Body of pancreas (tissue), 4 donors: ENCODE measurements at regions not wholly inside any gene's neighbourhood (a gene's known extent, or its start where the extent isn't known, plus 50 kb on each side); places are given as distances from the start of the nearest gene placed in this dataset.

ENCODE experiments used
- ATAC-seq: fragments of 150-250 bp; one replicate; pipeline ENCODE4 v1.9.1; 2016
- DNase-seq, 4 donors: peaks; one replicate each; pipeline ENCODE4 v3.0.0-alpha.2; 2019
- H3K27ac ChIP-seq, 4 donors: fragments of 200-600 bp; sonication (generic); 1 replicate in 3 of 4; 2 replicates in 1 of 4; pipeline versions ENCODE4 v1.5.1 to v1.6.1; 2016 to 2019; ENCODE audit warnings: mild to moderate bottlenecking in 1 of 4, mixed read lengths in 1 of 4, moderate library complexity in 1 of 4
- H3K27me3 ChIP-seq, 2 donors: fragments of 200-600 bp; sonication (generic); one replicate each; pipeline ENCODE4 v1.6.0; 2016; ENCODE audit warnings: mild to moderate bottlenecking in 1 of 2
- H3K36me3 ChIP-seq, 2 donors: fragments of 200-600 bp; sonication (generic); replicated peaks in 1 of 2; 2 replicates each; pipeline ENCODE4 v1.5.1; 2016; ENCODE audit warnings: low read depth in 2 of 2; ENCODE audit not compliant: insufficient read depth in 1 of 2
- H3K4me1 ChIP-seq: fragments of 200-600 bp; sonication (generic); one replicate; pipeline ENCODE4 v1.6.0; 2016
- H3K4me3 ChIP-seq, 2 donors: fragments of 200-600 bp; sonication (generic); 1 replicate in 1 of 2; 2 replicates in 1 of 2; pipeline ENCODE4 v1.5.1; 2016 to 2019
- H3K9me3 ChIP-seq, 3 donors: fragments of 200-600 bp; sonication (generic); 1 replicate in 2 of 3; 2 replicates in 1 of 3; pipeline ENCODE4 v1.5.1; 2016
- POLR2A ChIP-seq, 3 donors: fragments of 450-650 bp; IDR thresholded peaks; one replicate each; pipeline ENCODE4 v1.6.1; 2016; ENCODE audit warnings: antibody characterized with exemption in 3 of 3, mild to moderate bottlenecking in 2 of 3
- WGBS, 2 donors: methylation state at CpG; one replicate each; pipeline ENCODE4 v1.1.5; 2017; 5-methylcytosine and 5-hydroxymethylcytosine counted together
- intact Hi-C: fragments of 100-400 bp; cut with DNase I; formaldehyde crosslinking; loops from one replicate; pipeline ENCODE4 v1.15.1; 2023
- TF ChIP-seq, protein P1 (sequence below), 7 experiments: fragments of 450-650 bp in 4 of 7; fragments of 200-600 bp in 3 of 7; sonication (generic) in 3 of 7; IDR thresholded peaks; one replicate each; pipeline ENCODE4 v1.5.1; 2016 to 2019; ENCODE audit warnings: antibody characterized with exemption in 7 of 7

DNA sequence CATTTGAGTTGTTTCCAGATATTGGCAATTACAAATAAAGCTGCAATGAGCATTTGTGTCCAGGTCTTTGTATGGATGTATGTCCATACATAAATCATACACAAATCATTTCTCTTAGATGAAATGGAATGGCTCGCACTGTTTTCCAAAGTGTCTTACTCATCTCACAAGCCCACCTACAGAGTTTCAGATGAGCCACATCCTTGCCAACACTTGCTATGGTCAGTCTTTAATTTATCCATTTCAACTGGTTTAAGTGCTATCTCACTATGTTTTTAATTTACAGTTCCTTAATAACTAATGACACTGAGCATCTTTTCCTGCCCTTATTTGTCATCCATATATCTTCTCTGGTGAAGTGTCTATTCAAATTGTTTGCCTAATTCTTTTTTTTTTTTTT is 132.9 kb upstream of the DIO3 start:
- 100% methylated on average over 1 of the region's 1 CpG for WGBS, 2 donors
- H3K27ac ChIP-seq = no peak overlapping the region
- no peak overlapping the region for H3K4me3 ChIP-seq
- no peak for TF ChIP-seq POLR2A (IDR thresholded peaks at IDR 0.05)
- TF ChIP-seq, protein P1, sequence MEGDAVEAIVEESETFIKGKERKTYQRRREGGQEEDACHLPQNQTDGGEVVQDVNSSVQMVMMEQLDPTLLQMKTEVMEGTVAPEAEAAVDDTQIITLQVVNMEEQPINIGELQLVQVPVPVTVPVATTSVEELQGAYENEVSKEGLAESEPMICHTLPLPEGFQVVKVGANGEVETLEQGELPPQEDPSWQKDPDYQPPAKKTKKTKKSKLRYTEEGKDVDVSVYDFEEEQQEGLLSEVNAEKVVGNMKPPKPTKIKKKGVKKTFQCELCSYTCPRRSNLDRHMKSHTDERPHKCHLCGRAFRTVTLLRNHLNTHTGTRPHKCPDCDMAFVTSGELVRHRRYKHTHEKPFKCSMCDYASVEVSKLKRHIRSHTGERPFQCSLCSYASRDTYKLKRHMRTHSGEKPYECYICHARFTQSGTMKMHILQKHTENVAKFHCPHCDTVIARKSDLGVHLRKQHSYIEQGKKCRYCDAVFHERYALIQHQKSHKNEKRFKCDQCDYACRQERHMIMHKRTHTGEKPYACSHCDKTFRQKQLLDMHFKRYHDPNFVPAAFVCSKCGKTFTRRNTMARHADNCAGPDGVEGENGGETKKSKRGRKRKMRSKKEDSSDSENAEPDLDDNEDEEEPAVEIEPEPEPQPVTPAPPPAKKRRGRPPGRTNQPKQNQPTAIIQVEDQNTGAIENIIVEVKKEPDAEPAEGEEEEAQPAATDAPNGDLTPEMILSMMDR (IDR thresholded peaks at IDR 0.05) = no peak
- intact Hi-C loops = no loop called here
- DNase-seq = no peak
- peaks cover 0 to 5% (median 0%) of the 10 kb centered on the region in 3 donors for H3K9me3 ChIP-seq
- no peaks in the 10 kb centered on the region for H3K27me3 ChIP-seq
- ATAC-seq = no peak
- H3K36me3 ChIP-seq = no peaks in the 10 kb centered on the region
- H3K4me1 ChIP-seq = no peaks in the 10 kb centered on the region

- Histone ChIP-seq H3K4me3 (no peak overlapping the region), H3K36me3 (no peaks in the 10 kb centered on the region), H3K27me3 (no peaks in the 10 kb centered on the region), H3K27ac (no peak overlapping the region), H3K9me3 (no peaks in the 10 kb centered on the region), H3K4me1 (no peaks in the 10 kb centered on the region)
- TF ChIP-seq POLR2A (IDR thresholded peaks at IDR 0.05) = no peak
- TF ChIP-seq, protein P1 (IDR thresholded peaks at IDR 0.05) = no peak
- 92 to 94% methylated on average over 8 of the region's 8 CpGs for WGBS, 2 donors
- ATAC-seq (no peak), DNase-seq (no peak)
- intact Hi-C loops = no loop called here
Observed at GRCh38 chr14:101435546-101435945, 125.7 kb upstream of the DIO3 start.

DNA sequence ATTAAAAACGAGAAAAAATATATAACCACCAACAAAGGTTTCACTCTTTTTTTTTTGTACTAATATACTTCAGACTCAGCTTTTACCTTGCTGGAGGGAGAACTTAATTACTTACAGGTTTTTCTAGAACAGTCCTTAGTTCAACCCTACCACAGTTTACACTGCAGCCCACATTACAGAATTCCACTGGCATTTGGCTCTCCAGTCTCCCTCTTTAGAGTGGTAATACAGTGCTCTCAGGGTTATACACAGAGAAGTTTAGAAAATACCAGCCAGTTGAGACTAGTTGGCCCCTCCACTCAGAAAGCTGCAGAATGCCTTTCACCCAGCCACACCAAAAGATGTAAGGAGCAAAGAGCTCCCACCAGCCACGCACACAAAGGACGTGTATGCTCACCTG is 122.3 kb upstream of the DIO3 start:
- Histone ChIP-seq H3K27ac (no peak overlapping the region), H3K36me3 (no peaks in the 10 kb centered on the region), H3K4me1 (no peaks in the 10 kb centered on the region), H3K4me3 (no peak overlapping the region), H3K27me3 (no peaks in the 10 kb centered on the region), H3K9me3 (no peaks in the 10 kb centered on the region)
- intact Hi-C loops = no loop called here
- no peak for ATAC-seq
- DNase-seq = no peak
- no peak for TF ChIP-seq POLR2A (IDR thresholded peaks at IDR 0.05)
- TF ChIP-seq, protein P1 (IDR thresholded peaks at IDR 0.05) = no peak
- 56 to 63% methylated on average over 3 of the region's 3 CpGs for WGBS, 2 donors

GRCh38 chr14:101440496-101440895 is 120.8 kb upstream of the DIO3 start:
- H3K9me3 ChIP-seq = no peaks in the 10 kb centered on the region
- WGBS, 2 donors = 65 to 73% methylated on average over 6 of the region's 6 CpGs
- intact Hi-C loops = no loop called here

GRCh38 chr14:101441710-101442109 is 119.6 kb upstream of the DIO3 start:
- Histone ChIP-seq H3K27me3 (no peaks in the 10 kb centered on the region), H3K27ac (no peak overlapping the region), H3K4me1 (no peaks in the 10 kb centered on the region), H3K9me3 (no peaks in the 10 kb centered on the region), H3K4me3 (no peak overlapping the region), H3K36me3 (no peaks in the 10 kb centered on the region)
- 88 to 92% methylated on average over 16 of the region's 16 CpGs for WGBS, 2 donors
- TF ChIP-seq, protein P1 (IDR thresholded peaks at IDR 0.05) = no peak
- no peak for TF ChIP-seq POLR2A (IDR thresholded peaks at IDR 0.05)
- DNase-seq = no peak
- no peak for ATAC-seq
- intact Hi-C loops = no loop called here

More at GRCh38 chr14:101440496-101440895, 120.8 kb upstream of the DIO3 start:
- Histone ChIP-seq H3K4me3 (no peak overlapping the region), H3K36me3 (no peaks in the 10 kb centered on the region), H3K27me3 (no peaks in the 10 kb centered on the region), H3K27ac (no peak overlapping the region), H3K4me1 (no peaks in the 10 kb centered on the region)
- ATAC-seq (no peak), DNase-seq (no peak)
- no peak for TF ChIP-seq POLR2A (IDR thresholded peaks at IDR 0.05)
- TF ChIP-seq, protein P1 (IDR thresholded peaks at IDR 0.05) = no peak
